Suppressor macrophage treated with lipopolysaccharide for 4 hours (primary cell): ENCODE measurements at regions not wholly inside any gene's neighbourhood (a gene's known extent, or its start where the extent isn't known, plus 50 kb on each side); places are given as distances from the start of the nearest gene placed in this dataset.
"Not testable (repeated sequence)": the region's sequence is repeated elsewhere in the genome, so short reads cannot be mapped to it uniquely, and the experiment has no call there.

Experiments
- DNase-seq: peaks from one replicate; pipeline ENCODE4 v3.0.0-alpha.2; 2020

- DNase-seq = peak; percentile 57
These were observed 60.3 kb downstream of the EOMES start for GRCh38 chr3:27661797-27662196.

- peak; percentile 58 for DNase-seq
These were observed 62.7 kb downstream of the EOMES start for GRCh38 chr3:27659279-27660021.

GRCh38 chr3:27658741-27659140 lies 63.4 kb downstream of the EOMES start:
- no peak for DNase-seq

- no peak for DNase-seq
These were observed 64.3 kb downstream of the EOMES start for GRCh38 chr3:27657871-27658270.

- no peak for DNase-seq
These were observed 64.7 kb downstream of the EOMES start for GRCh38 chr3:27657404-27657803.

- no peak for DNase-seq
These were observed 65.3 kb downstream of the EOMES start for GRCh38 chr3:27656790-27657189.

GRCh38 chr3:27655547-27655946 lies 66.6 kb downstream of the EOMES start:
- no peak for DNase-seq

GRCh38 chr3:27653803-27654558 lies 68.1 kb downstream of the EOMES start:
- DNase-seq = no peak

- no peak for DNase-seq
These were observed 72.8 kb downstream of the EOMES start for GRCh38 chr3:27649277-27649676.

GRCh38 chr3:27646896-27647295 lies 75.2 kb downstream of the EOMES start:
- no peak for DNase-seq

- DNase-seq = no peak
These were observed 77.2 kb downstream of the EOMES start for GRCh38 chr3:27644941-27645340.

- DNase-seq = no peak
These were observed 78.8 kb downstream of the EOMES start for GRCh38 chr3:27643355-27643754.

GRCh38 chr3:27642796-27643195 lies 79.3 kb downstream of the EOMES start:
- no peak for DNase-seq

- DNase-seq = no peak
These were observed 80.1 kb downstream of the EOMES start for GRCh38 chr3:27641888-27642601.

GRCh38 chr3:27641271-27641800 lies 80.8 kb downstream of the EOMES start:
- DNase-seq = no peak

GRCh38 chr3:27639271-27639670 lies 82.9 kb downstream of the EOMES start:
- DNase-seq = no peak

GRCh38 chr3:27638594-27638993 lies 83.5 kb downstream of the EOMES start:
- DNase-seq = no peak

- no peak for DNase-seq
These were observed 84.7 kb downstream of the EOMES start for GRCh38 chr3:27637346-27637995.

- DNase-seq = not testable (repeated sequence)
These were observed 87.1 kb downstream of the EOMES start for GRCh38 chr3:27635006-27635405.

- peak; percentile 13 for DNase-seq
These were observed 88.9 kb downstream of the EOMES start for GRCh38 chr3:27633224-27633545.

GRCh38 chr3:27632431-27633223 lies 89.5 kb downstream of the EOMES start:
- DNase-seq = peak; percentile 28

- DNase-seq = peak; percentile 25
These were observed 91.2 kb downstream of the EOMES start for GRCh38 chr3:27630885-27631284.
